ENCODE measurements at regions not wholly inside any gene's neighbourhood (a gene's known extent, or its start where the extent isn't known, plus 50 kb on each side); places are given as distances from the start of the nearest gene placed in this dataset.

GRCh38 chr4:3662516-3662915 is 103.7 kb upstream of the ADRA2C start:
- peaks cover 12% of the 10 kb centered on the region for H3K9me3 ChIP-seq (ENCODE audit: control insufficient read depth, low read length)
- H3K36me3 ChIP-seq (ENCODE audit: control insufficient read depth, insufficient read depth, low read length, severe bottlenecking), result no peaks in the 10 kb centered on the region
- peaks cover 4% of the 10 kb centered on the region for H3K4me1 ChIP-seq (ENCODE audit: control insufficient read depth, insufficient read depth, low read length)
- DNase-seq (ENCODE audit: low read depth), result no peak
- H3K4me3 ChIP-seq (ENCODE audit: low read length), result no peak overlapping the region
- H3K9ac ChIP-seq (ENCODE audit: low read length), result no peak overlapping the region
- H3K27me3 ChIP-seq (replicated peaks; ENCODE audit: control insufficient read depth, insufficient read depth, low read length), result peaks cover 59% of the 10 kb centered on the region

DNA sequence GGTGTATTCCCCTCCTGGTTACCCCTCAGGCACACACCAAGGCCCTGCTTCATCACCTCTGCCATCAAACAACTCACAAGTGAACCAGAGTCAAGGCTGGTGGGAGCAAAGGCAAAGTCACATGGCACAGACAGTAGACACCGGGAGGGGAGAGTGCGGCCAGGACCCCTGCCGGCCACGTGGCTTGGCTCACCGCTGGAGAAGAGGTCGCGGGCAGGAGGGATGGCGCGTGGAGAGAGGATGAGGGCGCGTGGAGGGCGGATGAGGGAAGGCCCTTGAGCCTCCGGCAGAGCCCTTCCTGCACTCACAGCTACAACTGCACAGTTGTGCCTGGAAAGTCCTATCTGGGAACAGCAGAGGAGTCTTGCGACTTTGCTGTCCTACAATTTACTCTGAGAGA is 104.2 kb upstream of the ADRA2C start:
- Histone ChIP-seq H3K9ac (ENCODE audit: low read length) (no peak overlapping the region), H3K9me3 (ENCODE audit: control insufficient read depth, low read length) (peaks cover 7% of the 10 kb centered on the region), H3K4me1 (ENCODE audit: control insufficient read depth, insufficient read depth, low read length) (peaks cover 5% of the 10 kb centered on the region), H3K4me3 (ENCODE audit: low read length) (no peak overlapping the region), H3K36me3 (ENCODE audit: control insufficient read depth, insufficient read depth, low read length, severe bottlenecking) (no peaks in the 10 kb centered on the region), H3K27me3 (replicated peaks; ENCODE audit: control insufficient read depth, insufficient read depth, low read length) (peaks cover 54% of the 10 kb centered on the region)
- no peak for DNase-seq (ENCODE audit: low read depth)

DNA sequence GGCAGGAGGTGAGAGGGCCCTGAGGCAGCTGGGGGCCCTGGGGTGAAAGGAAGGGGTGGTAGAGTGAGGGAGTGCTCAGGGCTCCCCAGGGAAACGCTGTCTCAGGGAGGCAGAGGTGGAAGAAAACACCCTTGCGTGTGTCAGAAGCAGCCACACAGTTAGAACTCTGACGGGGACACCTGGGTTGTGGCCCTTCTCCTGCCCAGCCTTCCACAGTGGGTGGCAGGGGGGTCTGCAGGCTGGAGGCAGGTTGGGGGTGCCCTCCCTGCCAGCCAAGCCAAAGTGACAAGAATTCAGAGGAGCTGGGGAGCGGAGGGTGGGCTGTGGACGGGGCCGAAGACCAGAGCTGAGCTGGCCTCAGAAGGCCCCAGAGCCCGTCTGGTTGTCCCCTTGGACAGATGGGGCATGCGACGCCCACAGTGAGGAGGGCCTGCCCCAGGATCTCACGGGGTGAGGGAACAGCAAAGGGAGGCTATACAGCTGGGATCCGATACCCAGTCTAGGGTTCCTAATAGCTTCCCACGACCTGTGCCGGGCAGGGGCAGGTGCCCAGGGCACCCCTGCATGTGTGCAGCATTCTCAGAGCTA is 105.2 kb upstream of the ADRA2C start:
- H3K9ac ChIP-seq (ENCODE audit: low read length), result no peak overlapping the region
- H3K9me3 ChIP-seq (ENCODE audit: control insufficient read depth, low read length), result no peaks in the 10 kb centered on the region
- DNase-seq (ENCODE audit: low read depth), result no peak
- no peak overlapping the region for H3K4me3 ChIP-seq (ENCODE audit: low read length)
- peaks cover 56% of the 10 kb centered on the region for H3K27me3 ChIP-seq (replicated peaks; ENCODE audit: control insufficient read depth, insufficient read depth, low read length)
- no peaks in the 10 kb centered on the region for H3K36me3 ChIP-seq (ENCODE audit: control insufficient read depth, insufficient read depth, low read length, severe bottlenecking)
- H3K4me1 ChIP-seq (ENCODE audit: control insufficient read depth, insufficient read depth, low read length), result peaks cover 5% of the 10 kb centered on the region

DNA sequence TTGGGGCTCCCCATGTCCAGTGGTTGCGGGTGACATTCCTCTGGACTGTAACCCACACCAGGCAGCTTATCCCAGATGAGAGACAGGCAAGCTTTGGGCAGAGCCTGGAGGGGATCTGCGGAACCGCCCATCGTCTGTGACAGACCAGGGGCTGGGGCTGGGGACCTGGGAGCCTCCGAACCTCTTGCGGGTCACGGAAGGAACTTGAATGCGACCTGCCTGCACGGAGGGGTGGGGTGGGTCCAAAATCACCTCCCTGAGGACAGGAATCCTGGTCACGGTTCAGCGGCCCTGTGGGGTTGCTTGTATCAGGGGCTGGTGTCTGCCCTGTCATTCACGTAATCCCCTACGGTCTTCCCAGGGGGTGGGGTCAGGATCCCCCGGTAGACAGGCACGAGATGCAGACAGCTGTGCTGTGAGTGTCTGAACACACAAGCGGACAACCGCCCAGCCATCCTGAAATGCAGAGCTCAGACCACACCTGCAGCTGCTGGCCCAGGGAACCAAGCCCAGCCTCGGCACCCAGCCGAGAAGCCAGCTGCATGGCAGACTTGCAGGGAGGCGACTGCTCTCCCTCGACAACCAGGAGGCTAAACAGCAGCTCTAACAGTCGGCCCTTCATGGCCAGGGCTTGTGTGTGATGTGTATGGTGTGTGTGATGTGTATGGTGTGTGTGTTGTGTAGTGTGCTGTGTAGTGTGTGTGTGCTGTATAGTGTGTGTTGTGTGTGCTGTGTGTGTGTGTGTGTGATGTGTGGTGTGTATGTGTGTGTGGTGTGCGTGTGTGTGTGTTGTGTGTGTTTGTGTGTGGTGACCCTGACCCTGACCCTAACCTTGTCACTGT is 105.9 kb upstream of the ADRA2C start:
- no peaks in the 10 kb centered on the region for H3K9me3 ChIP-seq (ENCODE audit: control insufficient read depth, low read length)
- peaks cover 58% of the 10 kb centered on the region for H3K27me3 ChIP-seq (replicated peaks; ENCODE audit: control insufficient read depth, insufficient read depth, low read length)
- DNase-seq (ENCODE audit: low read depth), result no peak
- H3K4me3 ChIP-seq (ENCODE audit: low read length), result no peak overlapping the region
- no peaks in the 10 kb centered on the region for H3K36me3 ChIP-seq (ENCODE audit: control insufficient read depth, insufficient read depth, low read length, severe bottlenecking)
- H3K9ac ChIP-seq (ENCODE audit: low read length), result no peak overlapping the region
- H3K4me1 ChIP-seq (ENCODE audit: control insufficient read depth, insufficient read depth, low read length), result peaks cover 5% of the 10 kb centered on the region

DNA sequence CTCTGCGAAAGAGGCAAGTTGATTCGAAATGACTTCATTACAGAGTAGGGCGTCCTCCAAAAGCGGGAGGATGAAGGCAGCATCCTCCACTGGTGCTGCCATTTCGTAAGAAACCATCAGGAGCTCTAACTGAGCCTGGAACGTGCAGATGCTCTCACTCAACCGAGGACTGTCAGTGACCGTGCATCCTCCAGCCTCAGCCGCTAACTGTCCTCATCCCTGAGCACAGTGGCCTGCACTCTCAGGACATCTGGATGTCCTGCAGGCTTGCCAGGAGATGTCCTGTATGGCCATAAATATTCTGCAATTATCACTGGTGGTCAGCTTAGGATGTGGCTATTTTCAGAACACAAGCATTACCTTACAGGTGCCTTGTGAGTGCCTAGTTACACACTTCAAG is 107.1 kb upstream of the ADRA2C start:
- H3K36me3 ChIP-seq (ENCODE audit: control insufficient read depth, insufficient read depth, low read length, severe bottlenecking), result no peaks in the 10 kb centered on the region
- no peaks in the 10 kb centered on the region for H3K9me3 ChIP-seq (ENCODE audit: control insufficient read depth, low read length)
- H3K4me3 ChIP-seq (ENCODE audit: low read length), result no peak overlapping the region
- peaks cover 5% of the 10 kb centered on the region for H3K4me1 ChIP-seq (ENCODE audit: control insufficient read depth, insufficient read depth, low read length)
- no peak for DNase-seq (ENCODE audit: low read depth)
- no peak overlapping the region for H3K9ac ChIP-seq (ENCODE audit: low read length)
- peaks cover 68% of the 10 kb centered on the region for H3K27me3 ChIP-seq (replicated peaks; ENCODE audit: control insufficient read depth, insufficient read depth, low read length)

DNA sequence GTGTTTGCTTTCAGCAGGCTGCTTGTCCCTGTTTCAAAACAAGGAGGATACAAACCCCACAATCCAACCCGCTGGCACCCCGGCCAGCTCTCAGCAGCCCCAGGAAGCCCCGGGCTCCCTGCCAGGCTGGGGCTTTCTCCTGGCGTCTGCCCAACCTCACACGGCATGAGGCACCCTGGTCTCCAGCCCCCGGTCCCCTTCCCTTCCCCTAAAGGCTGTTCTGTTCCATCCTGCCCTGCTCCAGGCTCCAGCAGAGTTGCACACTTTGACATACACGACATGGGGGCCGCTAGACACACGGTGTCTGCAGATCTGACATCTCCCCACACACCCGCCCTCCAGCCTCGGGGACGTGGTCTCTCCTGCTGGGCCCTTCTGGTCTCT is 107.7 kb upstream of the ADRA2C start:
- Histone ChIP-seq H3K9ac (ENCODE audit: low read length) (no peak overlapping the region), H3K4me3 (ENCODE audit: low read length) (no peak overlapping the region), H3K27me3 (replicated peaks; ENCODE audit: control insufficient read depth, insufficient read depth, low read length) (peaks cover 68% of the 10 kb centered on the region), H3K36me3 (ENCODE audit: control insufficient read depth, insufficient read depth, low read length, severe bottlenecking) (no peaks in the 10 kb centered on the region), H3K4me1 (ENCODE audit: control insufficient read depth, insufficient read depth, low read length) (peaks cover 5% of the 10 kb centered on the region), H3K9me3 (ENCODE audit: control insufficient read depth, low read length) (no peaks in the 10 kb centered on the region)
- DNase-seq (ENCODE audit: low read depth), result no peak

GRCh38 chr4:3657902-3658529 is 108.2 kb upstream of the ADRA2C start:
- peaks cover 71% of the 10 kb centered on the region for H3K27me3 ChIP-seq (replicated peaks; ENCODE audit: control insufficient read depth, insufficient read depth, low read length)
- peak; percentile 20 for DNase-seq (ENCODE audit: low read depth)

GRCh38 chr4:3656416-3657356 is 109.5 kb upstream of the ADRA2C start:
- no peaks in the 10 kb centered on the region for H3K36me3 ChIP-seq (ENCODE audit: control insufficient read depth, insufficient read depth, low read length, severe bottlenecking)
- peaks cover 70% of the 10 kb centered on the region for H3K27me3 ChIP-seq (replicated peaks; ENCODE audit: control insufficient read depth, insufficient read depth, low read length)
- peaks cover 5% of the 10 kb centered on the region for H3K4me1 ChIP-seq (ENCODE audit: control insufficient read depth, insufficient read depth, low read length)
- H3K4me3 ChIP-seq (ENCODE audit: low read length), result no peak overlapping the region
- no peak for DNase-seq (ENCODE audit: low read depth)
- no peaks in the 10 kb centered on the region for H3K9me3 ChIP-seq (ENCODE audit: control insufficient read depth, low read length)
- no peak overlapping the region for H3K9ac ChIP-seq (ENCODE audit: low read length)

More at GRCh38 chr4:3657902-3658529, 108.2 kb upstream of the ADRA2C start:
- Histone ChIP-seq H3K4me3 (ENCODE audit: low read length) (no peak overlapping the region), H3K36me3 (ENCODE audit: control insufficient read depth, insufficient read depth, low read length, severe bottlenecking) (no peaks in the 10 kb centered on the region), H3K9ac (ENCODE audit: low read length) (no peak overlapping the region), H3K9me3 (ENCODE audit: control insufficient read depth, low read length) (no peaks in the 10 kb centered on the region), H3K4me1 (ENCODE audit: control insufficient read depth, insufficient read depth, low read length) (peaks cover 5% of the 10 kb centered on the region)

DNA sequence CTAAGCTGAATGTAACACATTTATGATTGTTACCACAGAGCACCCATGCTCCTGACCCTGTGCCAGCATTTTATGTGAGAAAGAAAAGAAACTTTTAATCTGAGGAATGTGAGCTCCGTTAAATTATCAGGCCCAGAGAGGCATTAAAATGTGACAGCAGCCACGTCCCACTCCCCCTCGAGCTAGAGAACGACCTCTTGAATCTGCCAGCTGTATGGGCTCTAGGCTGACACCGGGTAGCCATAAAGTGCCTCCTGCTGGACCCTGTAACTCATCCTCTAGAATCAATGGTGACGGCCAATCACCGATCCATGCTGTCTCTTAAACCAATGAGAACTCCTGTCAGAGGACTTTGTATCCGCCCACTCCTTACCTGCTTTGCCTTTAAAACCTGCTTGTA is 110.2 kb upstream of the ADRA2C start:
- peaks cover 5% of the 10 kb centered on the region for H3K4me1 ChIP-seq (ENCODE audit: control insufficient read depth, insufficient read depth, low read length)
- DNase-seq (ENCODE audit: low read depth), result no peak

DNA sequence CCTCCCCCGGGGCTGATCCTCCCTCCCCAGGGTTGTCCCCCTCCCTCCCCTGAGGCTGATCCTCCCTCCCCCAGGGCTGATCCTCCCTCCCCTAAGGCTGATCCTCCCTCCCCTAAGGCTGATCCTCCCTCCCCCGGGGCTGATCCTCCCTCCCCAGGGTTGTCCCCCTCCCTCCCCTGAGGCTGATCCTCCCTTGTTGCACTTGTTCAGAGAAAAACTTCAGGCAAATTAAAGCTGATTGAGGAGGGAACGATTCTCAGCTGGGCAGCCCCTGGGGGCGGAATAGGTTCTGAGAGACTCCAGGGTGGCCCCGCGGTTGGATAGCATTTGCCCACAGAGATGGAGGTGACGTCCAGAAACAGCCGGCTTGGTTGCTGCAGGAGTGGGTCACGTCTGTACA is 110.7 kb upstream of the ADRA2C start:
- H3K9me3 ChIP-seq (ENCODE audit: control insufficient read depth, low read length), result no peaks in the 10 kb centered on the region
- H3K9ac ChIP-seq (ENCODE audit: low read length), result no peak overlapping the region
- H3K4me1 ChIP-seq (ENCODE audit: control insufficient read depth, insufficient read depth, low read length), result peaks cover 5% of the 10 kb centered on the region
- H3K4me3 ChIP-seq (ENCODE audit: low read length), result no peak overlapping the region
- H3K36me3 ChIP-seq (ENCODE audit: control insufficient read depth, insufficient read depth, low read length, severe bottlenecking), result no peaks in the 10 kb centered on the region
- H3K27me3 ChIP-seq (replicated peaks; ENCODE audit: control insufficient read depth, insufficient read depth, low read length), result peaks cover 71% of the 10 kb centered on the region
- no peak for DNase-seq (ENCODE audit: low read depth)

More for the DNA sequence above, 110.2 kb upstream of the ADRA2C start:
- no peaks in the 10 kb centered on the region for H3K36me3 ChIP-seq (ENCODE audit: control insufficient read depth, insufficient read depth, low read length, severe bottlenecking)
- H3K9ac ChIP-seq (ENCODE audit: low read length), result no peak overlapping the region
- H3K9me3 ChIP-seq (ENCODE audit: control insufficient read depth, low read length), result no peaks in the 10 kb centered on the region
- H3K4me3 ChIP-seq (ENCODE audit: low read length), result no peak overlapping the region
- peaks cover 71% of the 10 kb centered on the region for H3K27me3 ChIP-seq (replicated peaks; ENCODE audit: control insufficient read depth, insufficient read depth, low read length)
